SU-DHL-6 (cell line): ENCODE measurements at regions not wholly inside any gene's neighbourhood (a gene's known extent, or its start where the extent isn't known, plus 50 kb on each side); places are given as distances from the start of the nearest gene placed in this dataset.

Source experiments
- EZH2phosphoT487 ChIP-seq: fragments of 200-600 bp; sonication (generic), shearing (Covaris generic); conservative IDR thresholded peaks from 2 replicates; pipeline ENCODE4 v1.6.1; 2018; ENCODE audit warnings: mild to moderate bottlenecking, antibody characterized with exemption, low read length, moderate library complexity, mixed read lengths
- TF ChIP-seq, protein P1 (sequence below): fragments of 200-600 bp; sonication (generic); IDR thresholded peaks from one replicate; pipeline ENCODE4 v1.5.1; 2017; ENCODE audit warnings: antibody characterized with exemption, mild to moderate bottlenecking, low read length, moderate library complexity; ENCODE audit not compliant: insufficient read depth, poor library complexity, severe bottlenecking

DNA sequence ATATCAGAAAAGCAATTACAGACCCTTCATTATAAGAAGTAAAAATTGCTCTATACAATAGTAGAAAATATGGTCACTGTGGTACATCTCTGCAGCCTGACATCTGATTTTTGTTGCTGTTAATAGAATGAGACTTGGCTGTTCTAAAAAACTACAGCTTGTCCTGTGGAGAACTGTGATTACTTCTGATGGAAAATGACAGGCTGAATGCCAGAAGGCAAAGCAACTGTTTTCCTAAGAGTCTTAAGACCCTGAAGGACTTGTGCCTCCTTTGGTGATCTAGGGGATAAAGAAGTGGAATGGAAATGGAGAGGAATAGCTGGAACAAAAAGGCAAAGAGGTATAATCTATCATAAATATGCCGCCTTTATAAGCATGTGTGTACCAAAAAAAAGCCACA is 314.8 kb downstream of the BCHE start:
- TF ChIP-seq, protein P1, sequence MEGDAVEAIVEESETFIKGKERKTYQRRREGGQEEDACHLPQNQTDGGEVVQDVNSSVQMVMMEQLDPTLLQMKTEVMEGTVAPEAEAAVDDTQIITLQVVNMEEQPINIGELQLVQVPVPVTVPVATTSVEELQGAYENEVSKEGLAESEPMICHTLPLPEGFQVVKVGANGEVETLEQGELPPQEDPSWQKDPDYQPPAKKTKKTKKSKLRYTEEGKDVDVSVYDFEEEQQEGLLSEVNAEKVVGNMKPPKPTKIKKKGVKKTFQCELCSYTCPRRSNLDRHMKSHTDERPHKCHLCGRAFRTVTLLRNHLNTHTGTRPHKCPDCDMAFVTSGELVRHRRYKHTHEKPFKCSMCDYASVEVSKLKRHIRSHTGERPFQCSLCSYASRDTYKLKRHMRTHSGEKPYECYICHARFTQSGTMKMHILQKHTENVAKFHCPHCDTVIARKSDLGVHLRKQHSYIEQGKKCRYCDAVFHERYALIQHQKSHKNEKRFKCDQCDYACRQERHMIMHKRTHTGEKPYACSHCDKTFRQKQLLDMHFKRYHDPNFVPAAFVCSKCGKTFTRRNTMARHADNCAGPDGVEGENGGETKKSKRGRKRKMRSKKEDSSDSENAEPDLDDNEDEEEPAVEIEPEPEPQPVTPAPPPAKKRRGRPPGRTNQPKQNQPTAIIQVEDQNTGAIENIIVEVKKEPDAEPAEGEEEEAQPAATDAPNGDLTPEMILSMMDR: no peak
- no peak for TF ChIP-seq EZH2phosphoT487
